Breast epithelium (tissue), 4 donors: ENCODE measurements at regions not wholly inside any gene's neighbourhood (a gene's known extent, or its start where the extent isn't known, plus 50 kb on each side); places are given as distances from the start of the nearest gene placed in this dataset.

Source experiments
- DNase-seq, 2 donors: peaks; one replicate each; pipeline ENCODE4 v3.0.0-alpha.2; 2019; ENCODE audit warnings: low spot score in 2 of 2
- H3K27ac ChIP-seq, 2 donors: fragments of 200-600 bp; sonication (generic) in 1 of 2; one replicate each; pipeline ENCODE4 v1.5.1; 2016 to 2019; ENCODE audit warnings: mild to moderate bottlenecking in 1 of 2
- H3K27me3 ChIP-seq, 2 donors: fragments of 200-600 bp; sonication (generic) in 1 of 2; one replicate each; pipeline versions ENCODE4 v1.5.1 to v1.6.0; 2017 to 2019; ENCODE audit warnings: control low read depth in 1 of 2, mild to moderate bottlenecking in 1 of 2
- H3K36me3 ChIP-seq: fragments of 200-600 bp; one replicate; pipeline ENCODE4 v1.5.1; 2019
- H3K4me1 ChIP-seq, 2 donors: fragments of 200-600 bp; sonication (generic); one replicate each; pipeline ENCODE4 v1.5.1; 2016 to 2019; ENCODE audit warnings: control low read depth in 1 of 2
- H3K4me3 ChIP-seq, 3 donors: fragments of 200-600 bp; sonication (generic); 1 replicate in 2 of 3; 2 replicates in 1 of 3; pipeline ENCODE4 v1.5.1; 2016 to 2019; ENCODE audit warnings: mild to moderate bottlenecking in 3 of 3, moderate library complexity in 2 of 3
- H3K9me3 ChIP-seq, 2 donors: fragments of 200-600 bp; sonication (generic) in 1 of 2; one replicate each; pipeline ENCODE4 v1.5.1; 2016 to 2019; ENCODE audit warnings: control low read depth in 1 of 2
- POLR2A ChIP-seq: fragments of 450-650 bp; IDR thresholded peaks from one replicate; pipeline ENCODE4 v1.6.1; 2016; ENCODE audit warnings: antibody characterized with exemption, mild to moderate bottlenecking, moderate library complexity
- POLR2AphosphoS5 ChIP-seq, 3 donors: sonication (generic); formaldehyde crosslinking; IDR thresholded peaks; one replicate each; pipeline ENCODE4 v1.6.1; 2017; ENCODE audit warnings: antibody characterized with exemption in 3 of 3
- intact Hi-C: fragments of 100-400 bp; cut with DNase I; formaldehyde crosslinking; loops from one replicate; pipeline ENCODE4 v1.15.1; 2023; ENCODE audit warnings: low total_unique reads
- TF ChIP-seq, protein P1 (sequence below), 3 donors: fragments of 450-650 bp; IDR thresholded peaks; one replicate each; pipeline ENCODE4 v1.5.1; 2016 to 2017; ENCODE audit warnings: antibody characterized with exemption in 3 of 3, mild to moderate bottlenecking in 3 of 3, moderate library complexity in 3 of 3

DNA sequence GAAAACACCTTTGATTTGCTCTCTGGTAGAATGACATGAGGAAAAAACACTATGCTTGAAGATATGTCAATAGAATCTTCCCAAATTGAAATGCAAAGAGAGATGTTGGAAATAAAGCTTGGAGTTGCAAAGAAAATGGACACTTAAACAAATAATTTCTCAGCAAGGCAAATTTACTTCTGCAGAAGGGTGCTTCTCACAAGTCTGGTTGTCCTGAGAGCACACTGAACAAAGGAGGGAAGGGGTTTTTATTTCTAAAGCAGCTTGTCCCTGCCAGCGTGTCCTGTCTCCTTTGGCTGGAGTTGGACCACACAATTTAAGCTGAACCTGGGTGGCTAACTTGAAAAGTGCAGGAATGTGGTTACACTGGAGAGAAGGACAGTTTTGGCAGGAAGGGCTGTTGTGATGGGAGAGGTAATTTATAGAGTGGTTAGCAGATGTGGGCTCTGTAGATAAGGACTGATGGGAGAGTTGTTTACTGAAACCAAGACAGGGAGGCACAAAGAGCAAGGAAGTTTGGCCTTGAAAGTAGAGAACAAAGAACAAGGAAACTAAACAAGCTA lies 454.6 kb upstream of the EYS start:
- Histone ChIP-seq H3K9me3 (peaks cover 5 to 36% of the 10 kb centered on the region in 2 donors), H3K27ac (no peak overlapping the region), H3K27me3 (no peaks in the 10 kb centered on the region), H3K4me1 (no peaks in the 10 kb centered on the region), H3K4me3 (no peak overlapping the region), H3K36me3 (no peaks in the 10 kb centered on the region)
- intact Hi-C loops: no loop called here
- no peak for DNase-seq
- TF ChIP-seq, protein P1, sequence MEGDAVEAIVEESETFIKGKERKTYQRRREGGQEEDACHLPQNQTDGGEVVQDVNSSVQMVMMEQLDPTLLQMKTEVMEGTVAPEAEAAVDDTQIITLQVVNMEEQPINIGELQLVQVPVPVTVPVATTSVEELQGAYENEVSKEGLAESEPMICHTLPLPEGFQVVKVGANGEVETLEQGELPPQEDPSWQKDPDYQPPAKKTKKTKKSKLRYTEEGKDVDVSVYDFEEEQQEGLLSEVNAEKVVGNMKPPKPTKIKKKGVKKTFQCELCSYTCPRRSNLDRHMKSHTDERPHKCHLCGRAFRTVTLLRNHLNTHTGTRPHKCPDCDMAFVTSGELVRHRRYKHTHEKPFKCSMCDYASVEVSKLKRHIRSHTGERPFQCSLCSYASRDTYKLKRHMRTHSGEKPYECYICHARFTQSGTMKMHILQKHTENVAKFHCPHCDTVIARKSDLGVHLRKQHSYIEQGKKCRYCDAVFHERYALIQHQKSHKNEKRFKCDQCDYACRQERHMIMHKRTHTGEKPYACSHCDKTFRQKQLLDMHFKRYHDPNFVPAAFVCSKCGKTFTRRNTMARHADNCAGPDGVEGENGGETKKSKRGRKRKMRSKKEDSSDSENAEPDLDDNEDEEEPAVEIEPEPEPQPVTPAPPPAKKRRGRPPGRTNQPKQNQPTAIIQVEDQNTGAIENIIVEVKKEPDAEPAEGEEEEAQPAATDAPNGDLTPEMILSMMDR (IDR thresholded peaks at IDR 0.05): no peak
- TF ChIP-seq POLR2AphosphoS5 (IDR thresholded peaks at IDR 0.05): no peak
- no peak for TF ChIP-seq POLR2A

DNA sequence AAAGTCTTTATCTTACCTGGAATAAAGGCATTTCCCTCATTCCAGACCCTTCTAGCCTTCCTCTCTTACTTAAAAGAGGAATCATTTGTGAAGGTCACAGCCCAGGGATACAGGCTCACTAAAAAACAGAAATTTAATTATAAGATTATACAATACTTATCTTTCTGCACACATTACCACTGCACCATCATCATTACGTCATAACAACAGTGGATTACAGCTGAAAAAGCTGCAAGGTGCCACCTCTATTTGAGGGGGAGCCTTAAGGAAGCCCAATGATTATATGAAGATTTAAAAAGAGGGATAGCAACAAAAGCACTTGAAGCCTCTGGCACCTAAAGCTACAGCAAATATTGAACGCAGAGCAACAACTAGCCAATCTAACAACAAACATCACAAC lies 452.9 kb upstream of the EYS start:
- Histone ChIP-seq H3K27me3 (no peaks in the 10 kb centered on the region), H3K4me1 (no peaks in the 10 kb centered on the region), H3K4me3 (no peak overlapping the region), H3K27ac (no peak overlapping the region), H3K36me3 (no peaks in the 10 kb centered on the region), H3K9me3 (peaks cover 5 to 36% of the 10 kb centered on the region in 2 donors)
- DNase-seq: no peak
- intact Hi-C loops: no loop called here
- TF ChIP-seq, protein P1 (IDR thresholded peaks at IDR 0.05): no peak
- TF ChIP-seq POLR2A (no peak), POLR2AphosphoS5 (IDR thresholded peaks at IDR 0.05) (no peak)

DNA sequence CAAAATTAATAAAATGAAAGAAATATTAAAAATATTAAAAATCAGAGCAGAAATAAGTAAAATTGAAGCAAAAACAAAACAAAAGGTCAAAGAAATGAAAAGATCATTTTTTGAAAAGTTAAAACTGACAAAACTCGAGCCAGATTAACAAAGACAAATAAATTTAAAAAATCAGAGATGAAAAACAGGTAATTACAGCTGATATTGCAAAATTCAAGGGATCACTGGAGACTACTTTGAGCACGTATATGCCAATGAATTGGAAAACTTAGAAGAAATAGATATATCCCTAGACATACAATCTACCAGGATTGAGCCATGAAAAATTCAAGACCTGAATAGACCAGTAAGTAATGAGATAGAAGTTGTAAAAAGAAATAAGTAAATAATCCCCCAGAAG lies 446.2 kb upstream of the EYS start:
- H3K4me3 ChIP-seq: no peak overlapping the region
- H3K36me3 ChIP-seq: no peaks in the 10 kb centered on the region
- TF ChIP-seq, protein P1 (IDR thresholded peaks at IDR 0.05): no peak
- H3K9me3 ChIP-seq: no peaks in the 10 kb centered on the region
- no peaks in the 10 kb centered on the region for H3K4me1 ChIP-seq
- DNase-seq: no peak
- intact Hi-C loops: no loop called here
- H3K27me3 ChIP-seq: no peaks in the 10 kb centered on the region
- no peak overlapping the region for H3K27ac ChIP-seq

DNA sequence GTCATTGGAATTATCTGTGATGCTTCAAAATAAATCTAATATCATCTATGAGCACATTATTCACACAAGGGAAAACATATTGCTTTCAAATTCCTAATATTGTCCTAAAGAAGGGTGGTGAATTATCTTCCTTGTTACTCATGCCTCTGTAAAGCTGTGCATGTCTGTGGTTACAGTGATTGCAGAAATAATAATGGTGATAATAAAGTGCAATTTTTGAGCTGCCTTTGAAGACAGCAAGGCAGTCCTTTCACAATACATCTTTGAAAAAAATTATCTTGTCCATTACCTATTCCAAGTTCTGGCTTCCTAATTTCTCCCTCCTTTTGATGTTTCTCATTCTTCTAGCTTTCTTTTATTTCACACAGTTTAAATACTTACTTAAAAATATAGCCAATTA lies 442.1 kb upstream of the EYS start:
- DNase-seq: no peak
- intact Hi-C loops: no loop called here
- no peaks in the 10 kb centered on the region for H3K9me3 ChIP-seq
- no peaks in the 10 kb centered on the region for H3K4me1 ChIP-seq
- H3K4me3 ChIP-seq: no peak overlapping the region
- no peaks in the 10 kb centered on the region for H3K36me3 ChIP-seq
- H3K27ac ChIP-seq: no peak overlapping the region
- TF ChIP-seq, protein P1 (IDR thresholded peaks at IDR 0.05): no peak
- TF ChIP-seq POLR2A (no peak), POLR2AphosphoS5 (IDR thresholded peaks at IDR 0.05) (no peak)
- H3K27me3 ChIP-seq: no peaks in the 10 kb centered on the region

DNA sequence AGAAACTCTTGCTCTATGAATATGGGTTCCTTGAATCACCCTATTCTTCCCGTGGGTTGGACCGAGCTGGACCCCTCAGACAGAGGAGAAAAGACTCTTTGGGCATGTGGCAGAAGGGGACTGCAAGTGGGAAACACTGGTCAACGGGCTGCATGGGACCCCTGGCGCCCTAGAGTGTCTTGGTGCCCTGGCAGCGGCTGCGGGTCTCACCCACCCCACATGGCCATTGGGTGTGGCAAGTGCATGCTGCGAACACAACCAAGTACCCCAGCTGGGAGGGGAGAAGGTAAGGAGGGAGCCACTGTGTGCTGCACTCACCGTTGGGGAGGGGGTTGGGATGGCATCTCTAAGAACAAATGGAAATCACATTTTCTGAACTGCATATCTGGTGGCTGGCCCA lies 438.8 kb upstream of the EYS start:
- no peak for DNase-seq
- no peaks in the 10 kb centered on the region for H3K36me3 ChIP-seq
- intact Hi-C loops: no loop called here
- no peak overlapping the region for H3K4me3 ChIP-seq
- H3K9me3 ChIP-seq: no peaks in the 10 kb centered on the region
- no peaks in the 10 kb centered on the region for H3K27me3 ChIP-seq
- no peak for TF ChIP-seq POLR2A
- H3K4me1 ChIP-seq: no peaks in the 10 kb centered on the region
- no peak overlapping the region for H3K27ac ChIP-seq

DNA sequence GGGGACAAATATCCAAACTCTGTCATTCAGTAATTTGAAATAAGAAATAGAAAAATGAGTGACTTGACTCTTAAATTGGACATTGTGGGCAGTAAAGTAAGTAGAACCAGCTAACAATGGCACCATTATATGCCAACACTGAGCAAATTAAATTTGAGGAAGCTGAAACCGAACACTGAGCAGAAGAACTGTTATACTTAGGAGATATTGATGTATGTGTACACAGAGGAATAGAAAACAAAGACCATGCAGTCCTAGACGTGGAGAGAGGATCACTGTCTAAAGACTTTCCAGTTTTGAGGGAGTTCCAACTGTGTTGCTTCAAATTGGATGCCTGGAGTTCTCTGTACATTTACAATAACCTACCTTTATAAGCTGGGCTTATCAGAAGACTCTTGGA lies 427.0 kb upstream of the EYS start:
- H3K4me1 ChIP-seq: no peaks in the 10 kb centered on the region
- DNase-seq: no peak
- no peak overlapping the region for H3K4me3 ChIP-seq
- intact Hi-C loops: no loop called here
- TF ChIP-seq, protein P1 (IDR thresholded peaks at IDR 0.05): no peak
- TF ChIP-seq POLR2A: no peak
- TF ChIP-seq POLR2AphosphoS5 (IDR thresholded peaks at IDR 0.05): no peak
- H3K27me3 ChIP-seq: no peaks in the 10 kb centered on the region
- H3K36me3 ChIP-seq: no peaks in the 10 kb centered on the region
- H3K27ac ChIP-seq: no peak overlapping the region
- H3K9me3 ChIP-seq: peaks cover 0 to 9% of the 10 kb centered on the region in 2 donors
